GM12872 (cell line): ENCODE measurements at regions not wholly inside any gene's neighbourhood (a gene's known extent, or its start where the extent isn't known, plus 50 kb on each side); places are given as distances from the start of the nearest gene placed in this dataset.

Experiments
- TF ChIP-seq, protein P1 (sequence below): IDR thresholded peaks from 3 replicates; pipeline ENCODE4 v1.5.1; 2011; ENCODE audit warnings: low read depth, mild to moderate bottlenecking, low read length, moderate library complexity; ENCODE audit not compliant: insufficient read depth

GRCh38 chr1:30120245-30121000 lies 603.0 kb downstream of the MATN1 start:
- TF ChIP-seq, protein P1, sequence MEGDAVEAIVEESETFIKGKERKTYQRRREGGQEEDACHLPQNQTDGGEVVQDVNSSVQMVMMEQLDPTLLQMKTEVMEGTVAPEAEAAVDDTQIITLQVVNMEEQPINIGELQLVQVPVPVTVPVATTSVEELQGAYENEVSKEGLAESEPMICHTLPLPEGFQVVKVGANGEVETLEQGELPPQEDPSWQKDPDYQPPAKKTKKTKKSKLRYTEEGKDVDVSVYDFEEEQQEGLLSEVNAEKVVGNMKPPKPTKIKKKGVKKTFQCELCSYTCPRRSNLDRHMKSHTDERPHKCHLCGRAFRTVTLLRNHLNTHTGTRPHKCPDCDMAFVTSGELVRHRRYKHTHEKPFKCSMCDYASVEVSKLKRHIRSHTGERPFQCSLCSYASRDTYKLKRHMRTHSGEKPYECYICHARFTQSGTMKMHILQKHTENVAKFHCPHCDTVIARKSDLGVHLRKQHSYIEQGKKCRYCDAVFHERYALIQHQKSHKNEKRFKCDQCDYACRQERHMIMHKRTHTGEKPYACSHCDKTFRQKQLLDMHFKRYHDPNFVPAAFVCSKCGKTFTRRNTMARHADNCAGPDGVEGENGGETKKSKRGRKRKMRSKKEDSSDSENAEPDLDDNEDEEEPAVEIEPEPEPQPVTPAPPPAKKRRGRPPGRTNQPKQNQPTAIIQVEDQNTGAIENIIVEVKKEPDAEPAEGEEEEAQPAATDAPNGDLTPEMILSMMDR, result no peak

GRCh38 chr1:30117685-30118084 lies 605.7 kb downstream of the MATN1 start:
- TF ChIP-seq, protein P1, result no peak

GRCh38 chr1:30111431-30111830 lies 612.0 kb downstream of the MATN1 start:
- TF ChIP-seq, protein P1, result peak; percentile 45; the same call in 2 of the 3 replicates

DNA sequence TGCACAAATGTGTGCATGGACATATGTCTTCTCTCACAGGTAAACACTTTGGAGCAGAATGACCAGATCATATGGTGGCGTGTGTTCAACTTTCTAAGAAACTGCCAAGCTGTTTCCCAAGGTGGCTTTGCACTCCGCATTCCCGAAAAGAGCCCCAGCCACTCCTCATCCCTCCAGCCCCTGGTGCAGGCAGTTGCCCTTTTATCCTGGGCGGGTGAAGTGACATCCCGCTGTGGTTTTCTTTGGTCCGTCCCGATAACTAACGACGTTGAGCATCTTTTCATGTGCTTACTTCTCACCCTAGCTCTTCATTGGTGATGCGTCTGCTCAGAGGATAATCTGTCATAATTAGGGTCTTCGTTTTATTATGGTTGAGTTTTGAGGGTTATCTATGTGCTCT lies 612.5 kb downstream of the MATN1 start:
- TF ChIP-seq, protein P1, result no peak

DNA sequence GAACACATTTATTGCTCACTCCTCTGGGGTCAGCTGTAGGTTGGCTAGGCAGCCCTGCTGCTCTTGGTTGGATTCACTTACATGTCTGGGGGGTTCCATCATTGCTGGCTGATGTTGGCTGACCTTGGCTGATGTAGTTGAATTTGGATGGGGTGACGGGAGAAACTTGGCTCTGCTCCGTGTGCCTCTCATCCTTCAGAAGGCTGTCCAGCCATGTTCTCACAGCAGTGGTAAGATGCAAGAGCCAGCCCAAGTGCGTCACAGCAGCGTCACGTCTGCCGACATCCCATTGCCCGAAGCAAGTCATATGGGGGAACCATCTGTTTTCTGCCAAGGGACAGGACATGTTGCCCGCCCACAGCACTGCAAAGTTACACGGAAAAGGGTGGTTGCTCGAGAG lies 613.5 kb downstream of the MATN1 start:
- TF ChIP-seq, protein P1, result no peak

DNA sequence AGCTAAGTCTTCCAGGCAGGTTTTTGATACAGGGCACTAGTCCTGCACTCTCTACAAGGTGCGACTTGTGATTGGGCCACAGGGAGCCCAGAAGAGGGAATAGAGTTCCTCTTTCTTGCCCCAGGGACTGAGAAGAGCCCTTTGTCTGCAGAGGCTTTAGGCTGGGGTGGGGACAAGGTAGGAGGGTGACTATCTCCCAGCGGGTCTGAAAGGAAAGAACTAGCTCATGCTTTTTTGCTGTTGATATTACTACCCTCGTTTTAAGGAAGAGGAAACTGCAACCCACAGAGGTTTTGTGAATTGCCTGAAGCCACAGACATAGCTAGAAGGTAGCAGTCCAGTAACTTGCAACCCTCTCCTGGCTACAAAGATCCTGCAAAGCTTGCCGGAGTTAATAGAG lies 615.2 kb downstream of the MATN1 start:
- TF ChIP-seq, protein P1, result no peak

DNA sequence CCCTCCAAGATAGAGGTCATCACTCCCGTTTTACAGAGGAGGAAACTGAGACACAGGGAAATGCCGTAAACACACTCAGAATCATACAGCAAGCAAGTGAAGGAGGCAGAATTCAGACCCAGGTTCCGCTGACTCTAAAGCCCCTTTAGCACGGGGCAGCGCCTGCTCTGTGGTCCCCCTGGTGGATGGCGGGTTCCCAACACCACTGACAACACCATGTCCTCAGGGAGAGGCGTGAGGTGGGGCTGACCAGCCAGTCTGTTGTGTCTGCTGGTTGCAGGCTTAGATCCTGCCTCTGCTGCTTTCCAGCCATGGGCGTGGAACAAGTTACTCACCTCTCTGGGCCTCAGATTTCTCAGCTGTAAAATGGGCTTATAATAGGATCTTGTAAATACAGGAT lies 617.3 kb downstream of the MATN1 start:
- TF ChIP-seq, protein P1, result peak; percentile 65

DNA sequence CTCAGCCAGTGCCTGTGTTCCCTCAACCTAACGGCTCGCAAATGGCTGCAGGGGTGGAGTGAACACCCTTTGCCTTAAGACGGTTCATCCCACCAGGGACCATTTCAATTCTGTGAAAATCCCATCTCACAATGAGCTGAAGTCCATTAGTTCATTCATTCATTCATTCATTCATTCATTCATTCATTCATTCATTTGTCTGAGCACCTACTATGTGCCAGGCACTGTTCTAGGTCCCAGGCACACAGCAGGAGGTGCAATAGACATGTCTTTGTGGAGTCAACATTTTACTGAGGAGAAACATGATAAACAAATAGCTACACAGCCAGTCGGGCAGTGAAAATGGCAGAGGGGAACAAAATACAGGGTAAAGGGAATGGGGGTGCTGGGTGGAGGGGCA lies 618.8 kb downstream of the MATN1 start:
- TF ChIP-seq, protein P1, result no peak
